GM12891 (cell line): ENCODE measurements at regions not wholly inside any gene's neighbourhood (a gene's known extent, or its start where the extent isn't known, plus 50 kb on each side); places are given as distances from the start of the nearest gene placed in this dataset.

Experiments used
- DNase-seq: peaks from one replicate; pipeline ENCODE4 v3.0.0; 2011; ENCODE audit warnings: low spot score; ENCODE audit not compliant: insufficient read length
- FAIRE-seq: peaks from 2 replicates; lab custom pipeline; 2011; peaks lifted over from hg19 to GRCh38; lab: Jason Lieb, UNC
- PAX5 ChIP-seq: IDR thresholded peaks from 2 replicates; pipeline ENCODE4 v1.6.1; 2011; ENCODE audit warnings: low read length, moderate library complexity, mild to moderate bottlenecking; ENCODE audit not compliant: insufficient read depth, severe bottlenecking
- POLR2A ChIP-seq: IDR thresholded peaks from 2 replicates; pipeline ENCODE4 v1.6.1; 2011; ENCODE audit warnings: low read depth, low read length, control low read depth
- POLR2AphosphoS5 ChIP-seq: IDR thresholded peaks from 2 replicates; pipeline ENCODE4 v1.6.1; 2011; ENCODE audit warnings: low read depth, low read length, control low read depth
- POU2F2 ChIP-seq: IDR thresholded peaks from 2 replicates; pipeline ENCODE4 v1.6.1; 2011; ENCODE audit warnings: low read depth, mild to moderate bottlenecking, control low read depth, low read length, moderate library complexity
- SPI1 ChIP-seq: IDR thresholded peaks from 2 replicates; pipeline ENCODE4 v1.6.1; 2011; ENCODE audit warnings: low read depth, low read length, control low read depth
- TAF1 ChIP-seq: IDR thresholded peaks from 2 replicates; pipeline ENCODE4 v1.6.1; 2011; ENCODE audit warnings: low read depth, low read length, control low read depth

DNA sequence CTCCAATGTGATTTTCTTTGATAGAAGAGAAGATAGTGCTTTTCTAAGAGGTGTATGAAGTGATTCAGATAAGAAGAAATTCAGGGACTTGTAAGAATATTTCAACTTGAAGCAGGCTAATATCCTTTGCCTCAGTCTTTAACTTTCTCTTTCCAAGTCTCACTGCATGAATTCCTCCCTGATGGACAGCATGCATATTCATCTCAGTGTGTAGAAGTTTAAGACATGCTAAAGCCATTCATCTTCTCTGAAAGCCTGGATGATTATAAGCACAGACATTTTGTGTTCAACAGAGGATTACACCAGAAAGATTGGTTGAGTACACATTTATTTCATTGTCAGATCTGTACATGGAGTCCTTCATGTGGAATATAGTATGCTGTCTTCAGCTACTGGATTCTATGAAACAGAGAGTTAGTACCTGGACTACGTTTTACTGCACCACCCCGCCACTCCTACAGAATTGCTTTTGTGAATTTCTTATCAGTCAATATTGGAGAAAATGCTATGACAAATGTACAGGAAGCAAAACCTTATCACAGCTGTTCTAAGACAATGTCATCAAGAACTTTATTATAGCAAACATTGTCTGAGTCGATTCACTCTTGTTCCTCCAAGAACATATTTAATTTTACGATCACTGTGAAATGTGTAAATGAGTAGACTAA lies 1346.1 kb downstream of the OTOL1 start:
- TF ChIP-seq POLR2A (no peak), TAF1 (no peak), POLR2AphosphoS5 (no peak), POU2F2 (no peak), PAX5 (no peak), SPI1 (no peak)
- DNase-seq (no peak), FAIRE-seq (no peak)

DNA sequence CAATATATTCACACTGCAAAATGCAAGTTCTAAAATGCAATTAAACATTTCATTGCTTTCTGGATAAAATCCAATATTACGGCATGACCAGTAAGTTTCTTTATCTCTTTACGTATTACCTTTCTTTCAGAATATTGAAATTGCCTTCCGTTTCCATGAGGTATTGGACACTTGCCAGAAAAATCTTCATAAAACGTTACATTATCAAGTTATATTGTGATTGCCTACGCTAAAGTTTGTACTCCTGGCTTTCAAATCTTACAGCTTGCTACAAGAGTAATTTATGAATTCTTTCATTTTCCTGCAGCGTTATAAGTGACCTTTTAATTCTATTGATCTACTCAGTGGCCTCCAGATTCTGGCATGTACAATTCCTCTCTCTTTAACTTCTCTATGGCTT lies 1349.3 kb downstream of the OTOL1 start:
- TF ChIP-seq POU2F2 = no peak
- no peak for TF ChIP-seq SPI1
- TF ChIP-seq POLR2A = no peak
- TF ChIP-seq POLR2AphosphoS5 = no peak
- no peak for TF ChIP-seq TAF1
- no peak for TF ChIP-seq PAX5
- FAIRE-seq = no peak
- no peak for DNase-seq

DNA sequence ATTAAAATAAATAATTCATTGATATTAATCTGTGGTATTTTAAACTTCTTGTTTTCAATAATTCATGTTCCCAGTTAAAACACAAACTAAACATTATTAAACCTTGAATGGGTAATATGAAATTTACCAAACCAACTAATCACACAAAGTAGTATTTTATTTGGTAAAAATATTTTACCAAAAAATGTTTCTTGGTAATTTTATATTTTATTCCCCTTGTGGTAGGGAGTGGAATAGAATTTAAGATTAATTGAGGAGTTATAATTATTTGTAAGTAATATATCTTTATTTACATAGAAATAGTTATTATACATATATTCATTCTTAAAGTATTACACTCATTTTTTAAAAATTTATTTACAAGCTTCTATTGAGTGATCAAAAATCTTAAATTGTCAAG lies 1350.9 kb downstream of the OTOL1 start:
- DNase-seq = no peak
- FAIRE-seq = no peak
- no peak for TF ChIP-seq SPI1
- no peak for TF ChIP-seq POU2F2
- TF ChIP-seq POLR2AphosphoS5 = no peak
- TF ChIP-seq PAX5 = no peak
- no peak for TF ChIP-seq TAF1
- no peak for TF ChIP-seq POLR2A

DNA sequence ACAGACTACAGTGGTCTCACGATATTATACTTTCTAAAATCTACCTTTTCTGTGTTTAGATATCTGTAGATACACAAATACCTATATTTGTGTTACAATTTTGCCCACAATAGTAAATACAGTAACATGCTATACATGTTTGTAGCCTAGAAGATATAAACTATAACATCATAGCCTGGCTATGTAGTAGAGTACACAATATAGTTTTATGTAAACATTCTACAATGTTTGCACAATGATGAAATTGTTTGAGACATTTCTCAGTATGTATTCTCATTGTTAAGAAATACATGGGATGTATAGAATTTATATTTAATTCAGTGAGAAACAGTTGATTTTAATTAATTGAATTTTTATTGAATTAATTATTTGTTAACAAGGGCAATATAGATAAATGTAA lies 1367.0 kb downstream of the OTOL1 start:
- FAIRE-seq = no peak
- DNase-seq = no peak
- TF ChIP-seq POLR2AphosphoS5 (no peak), POU2F2 (no peak)

DNA sequence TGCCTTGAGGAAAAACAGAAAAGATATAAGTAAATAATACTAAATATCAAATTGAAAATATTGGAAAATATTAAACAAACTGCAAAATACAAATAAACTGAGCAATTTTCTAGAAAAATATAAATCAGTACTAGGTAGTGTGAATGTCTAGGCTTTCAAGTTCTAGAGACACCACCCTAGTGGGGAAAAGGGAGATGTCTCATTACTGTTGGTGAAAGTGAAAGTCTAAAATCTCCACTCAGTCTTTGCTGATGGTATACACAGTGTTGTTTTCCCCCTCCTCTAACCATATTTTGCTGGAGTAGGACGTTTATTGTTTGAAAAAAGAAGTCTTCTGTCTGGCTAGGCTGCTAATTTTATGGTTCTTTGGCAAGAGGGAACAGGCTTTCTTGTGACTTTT lies 1368.9 kb downstream of the OTOL1 start:
- DNase-seq = no peak
- no peak for TF ChIP-seq TAF1
- TF ChIP-seq POU2F2 = no peak
- no peak for TF ChIP-seq POLR2AphosphoS5
- no peak for TF ChIP-seq SPI1
- TF ChIP-seq POLR2A = no peak
- TF ChIP-seq PAX5 = no peak
- FAIRE-seq = no peak

DNA sequence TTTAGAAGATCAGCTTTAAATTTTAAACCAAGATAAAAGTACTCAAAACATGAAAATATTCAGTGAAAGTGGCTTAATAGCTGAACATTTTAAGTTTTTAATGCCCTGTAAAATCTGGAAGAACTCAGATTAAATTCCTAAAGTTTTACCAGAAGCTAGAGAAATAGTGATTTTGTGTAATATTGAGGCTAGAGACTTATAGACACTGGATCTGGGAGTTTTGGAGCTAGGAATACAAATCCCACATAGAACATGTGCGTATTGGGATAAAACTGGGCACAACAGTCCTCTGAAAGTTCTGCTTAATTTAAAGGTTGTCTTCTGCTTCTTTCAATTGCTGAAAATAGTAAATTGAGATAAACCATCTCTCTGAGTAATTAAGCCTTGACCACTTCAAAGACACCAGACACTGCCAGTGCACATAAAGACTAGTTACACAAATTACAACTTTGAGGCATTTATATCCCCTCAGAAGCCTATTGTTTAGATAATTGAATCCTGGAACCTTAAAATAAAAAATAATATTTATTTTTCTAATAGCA lies 1382.5 kb downstream of the OTOL1 start:
- TF ChIP-seq POLR2A (no peak), TAF1 (no peak), SPI1 (no peak), POLR2AphosphoS5 (no peak)
- FAIRE-seq (no peak), DNase-seq (no peak)

DNA sequence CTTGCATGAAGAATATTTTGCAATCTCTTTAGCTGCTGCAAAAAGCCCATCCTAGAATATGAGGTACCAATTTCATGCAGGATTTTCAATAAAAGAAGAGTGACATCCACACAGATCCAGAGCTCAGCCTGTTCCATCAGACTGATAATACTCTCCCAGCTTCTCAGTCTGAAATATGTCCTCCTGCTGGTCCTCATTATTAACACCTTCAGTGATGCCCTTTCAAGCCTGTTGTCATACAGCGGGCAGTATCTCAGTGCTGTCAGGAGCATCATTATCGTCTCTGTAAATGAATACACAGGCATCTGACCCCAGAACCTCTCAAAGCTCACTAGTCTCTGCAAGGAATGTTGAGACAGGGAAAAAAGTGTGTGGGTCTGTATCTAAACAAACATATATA lies 1387.8 kb downstream of the OTOL1 start:
- no peak for DNase-seq
- TF ChIP-seq POLR2AphosphoS5 (no peak), POU2F2 (no peak), PAX5 (no peak), TAF1 (no peak), POLR2A (no peak), SPI1 (no peak)
- no peak for FAIRE-seq

DNA sequence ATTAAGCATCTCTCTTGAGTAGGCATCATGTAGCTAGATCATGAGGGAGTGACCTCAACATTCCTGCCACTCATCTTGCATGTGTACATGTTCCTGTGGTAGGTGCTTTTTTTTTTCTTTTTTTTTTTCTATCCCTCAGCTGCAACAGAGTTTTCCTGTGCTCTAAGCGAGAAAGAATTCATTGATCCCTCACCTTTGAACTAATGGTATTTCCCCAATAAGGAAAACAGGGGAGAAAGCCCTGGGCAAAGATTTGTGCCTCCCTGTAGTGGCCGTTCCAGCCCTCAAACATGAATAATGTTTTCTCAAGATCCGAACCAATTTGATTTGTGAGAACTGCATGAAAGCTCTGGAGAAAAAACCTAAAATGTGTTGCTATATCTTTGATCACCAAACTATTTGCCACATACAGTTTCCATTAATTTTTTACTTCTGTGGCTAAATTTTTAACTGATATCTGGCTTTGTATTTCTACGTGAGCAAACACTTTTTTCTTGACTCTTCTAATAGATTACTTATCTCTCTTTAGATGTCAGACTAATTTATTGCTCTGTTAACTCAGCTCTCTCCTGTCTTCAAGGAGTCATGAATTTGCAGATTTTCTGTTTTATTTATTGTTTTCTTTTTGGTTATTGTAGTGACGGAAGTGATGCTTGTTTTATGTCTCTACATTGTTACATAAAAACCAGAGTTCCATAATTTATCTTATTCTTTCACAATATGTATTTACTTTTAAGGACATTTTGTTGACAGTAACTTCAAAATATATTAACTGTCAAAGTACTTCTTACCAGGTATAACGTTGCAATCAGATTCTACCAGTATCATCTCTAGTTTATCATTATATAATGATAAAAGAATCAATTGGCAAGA lies 1396.5 kb downstream of the OTOL1 start:
- FAIRE-seq = no peak

DNA sequence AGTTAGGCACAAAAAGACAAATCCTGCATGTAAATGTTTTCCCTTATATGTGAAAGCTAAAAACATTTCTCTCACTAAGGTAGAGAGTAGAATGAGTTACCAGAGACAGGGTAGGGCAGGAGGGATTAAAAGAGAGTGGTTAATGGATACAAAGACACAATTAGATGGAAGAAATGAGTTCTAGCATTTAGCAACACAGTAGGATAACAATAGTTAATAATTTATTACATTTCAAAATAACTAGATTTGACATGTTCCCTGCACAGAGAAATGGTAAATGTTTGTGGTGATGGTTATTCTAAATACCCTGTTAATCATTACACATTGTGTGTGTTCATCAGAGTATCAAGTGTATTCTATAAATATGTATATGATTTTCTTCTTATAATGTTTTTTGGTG lies 1400.7 kb downstream of the OTOL1 start:
- TF ChIP-seq PAX5 (no peak), POU2F2 (no peak), TAF1 (no peak), SPI1 (no peak), POLR2AphosphoS5 (no peak), POLR2A (no peak)
- DNase-seq (no peak), FAIRE-seq (no peak)

More for the DNA sequence above, 1396.5 kb downstream of the OTOL1 start:
- no peak for TF ChIP-seq PAX5
- no peak for TF ChIP-seq POLR2AphosphoS5
- TF ChIP-seq POU2F2 = no peak
- TF ChIP-seq POLR2A = no peak
- no peak for TF ChIP-seq TAF1
- no peak for TF ChIP-seq SPI1
- no peak for DNase-seq

DNA sequence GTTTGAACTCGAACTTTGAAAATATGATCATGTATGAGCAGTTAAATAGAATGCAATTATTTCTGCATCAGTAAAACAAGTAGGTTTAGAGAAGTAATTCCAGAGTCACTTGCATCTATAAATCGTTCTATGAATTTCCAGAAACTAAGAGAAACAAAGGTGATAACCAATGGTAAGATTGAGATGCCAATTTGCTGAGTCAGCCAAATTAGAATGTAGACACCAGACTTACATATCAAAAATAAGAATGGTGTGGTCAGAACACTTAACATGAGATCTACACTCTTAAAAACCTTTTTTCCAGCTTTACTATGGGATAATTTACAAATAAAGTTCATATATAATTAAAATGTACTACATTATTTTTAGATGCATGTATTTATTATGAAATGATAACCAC lies 1435.9 kb downstream of the OTOL1 start:
- FAIRE-seq = no peak
- TF ChIP-seq POLR2A (no peak), SPI1 (no peak), PAX5 (no peak), POLR2AphosphoS5 (no peak), POU2F2 (no peak), TAF1 (no peak)
- no peak for DNase-seq

DNA sequence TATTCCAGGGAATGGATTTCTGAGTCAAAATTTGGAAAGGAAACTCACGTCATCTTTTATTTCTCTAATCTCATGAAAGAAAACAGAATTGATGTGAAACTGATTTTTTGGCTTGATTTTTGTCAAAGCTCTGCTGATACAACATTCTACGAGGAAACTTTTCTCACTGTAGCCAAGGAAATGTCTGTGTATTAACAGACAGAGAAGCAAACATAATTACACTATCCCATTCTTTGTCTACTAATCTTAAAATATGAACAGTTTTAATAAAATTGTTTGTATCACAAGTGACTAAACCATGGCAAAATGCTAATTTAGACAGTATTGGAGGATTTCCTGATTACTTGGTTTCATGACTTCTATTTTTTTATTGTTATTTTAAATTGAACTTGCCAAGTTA lies 1437.0 kb downstream of the OTOL1 start:
- FAIRE-seq = no peak

More for the DNA sequence above, 1437.0 kb downstream of the OTOL1 start:
- TF ChIP-seq POLR2A (no peak), PAX5 (no peak), TAF1 (no peak), POLR2AphosphoS5 (no peak), SPI1 (no peak), POU2F2 (no peak)
- no peak for DNase-seq
